IMR-90 (cell line): ENCODE measurements at regions not wholly inside any gene's neighbourhood (a gene's known extent, or its start where the extent isn't known, plus 50 kb on each side); places are given as distances from the start of the nearest gene placed in this dataset.

Experiments used
- ATAC-seq: fragments of 200-7000 bp; cut with Tn5 transposase; 2 replicates; pipeline ENCODE4 v1.9.1; 2020; ENCODE audit warnings: low read depth, mild to moderate bottlenecking, moderate library complexity
- BruUV-seq: library from RNA; stranded (reverse); fragments of 400-500 nt; replicated peaks from 2 replicates; lab custom pipeline; 2021; lab: Mats Ljungman, UMichigan
- CTCF ChIA-PET: fragments of 300-600 bp; formaldehyde crosslinking; extraction: SDS; loops from one replicate; lab custom pipeline; 2021; ENCODE audit warnings: antibody characterized with exemption; lab: Yijun Ruan, JAX
- POLR2A ChIA-PET: fragments of 300-600 bp; sonication (Branson Sonifier 250); formaldehyde crosslinking; loops from one replicate; lab custom pipeline; 2022; ENCODE audit warnings: antibody characterized with exemption; ENCODE audit not compliant: unreplicated experiment; lab: Charles Lee
- DNase-seq: peaks from one replicate; pipeline ENCODE4 v3.0.0; 2013
- H2AFZ ChIP-seq: replicated peaks from 2 replicates; pipeline ENCODE3; 2013; ENCODE audit warnings: low read length, mild to moderate bottlenecking; ENCODE audit not compliant: poor library complexity
- H2AK5ac ChIP-seq: 2 replicates; pipeline ENCODE4 v1.6.1; 2013; ENCODE audit warnings: low read depth, low read length, inconsistent platforms
- H2AK9ac ChIP-seq: replicated peaks from 2 replicates; pipeline ENCODE3; 2013; ENCODE audit warnings: mild to moderate bottlenecking, low read depth, low read length, moderate library complexity; ENCODE audit not compliant: poor library complexity
- H2BK120ac ChIP-seq: 2 replicates; pipeline ENCODE4 v1.6.1; 2013; ENCODE audit warnings: low read depth, low read length, inconsistent platforms
- H2BK15ac ChIP-seq: 3 replicates; pipeline ENCODE4 v1.6.1; 2013; ENCODE audit warnings: low read depth, low read length, inconsistent platforms
- H2BK20ac ChIP-seq: 2 replicates; pipeline ENCODE4 v1.6.1; 2013; ENCODE audit warnings: low read depth, mild to moderate bottlenecking, inconsistent platforms, low read length, moderate library complexity
- H2BK5ac ChIP-seq: 2 replicates; pipeline ENCODE4 v1.6.1; 2013; ENCODE audit warnings: mild to moderate bottlenecking, low read depth, low read length, inconsistent platforms; ENCODE audit not compliant: poor library complexity, severe bottlenecking
- H3K14ac ChIP-seq: replicated peaks from 2 replicates; pipeline ENCODE4 v1.6.1; 2013; ENCODE audit warnings: low read depth, low read length, inconsistent platforms
- H3K18ac ChIP-seq: 2 replicates; pipeline ENCODE4 v1.6.1; 2013; ENCODE audit warnings: low read depth, low read length, control low read depth
- H3K23ac ChIP-seq: 2 replicates; pipeline ENCODE4 v1.6.1; 2013; ENCODE audit warnings: low read depth, low read length, inconsistent platforms
- H3K27ac ChIP-seq: 2 replicates; pipeline ENCODE4 v1.5.1; 2013; ENCODE audit warnings: mild to moderate bottlenecking, control low read depth, low read length; ENCODE audit not compliant: insufficient read depth
- H3K27me3 ChIP-seq: 2 replicates; pipeline ENCODE4 v1.6.1; 2013; ENCODE audit warnings: low read length; ENCODE audit not compliant: control insufficient read depth, insufficient read depth
- H3K36me3 ChIP-seq: 2 replicates; pipeline ENCODE4 v1.6.1; 2013; ENCODE audit warnings: low read length, mixed read lengths; ENCODE audit not compliant: control insufficient read depth, insufficient read depth
- H3K4ac ChIP-seq: 2 replicates; pipeline ENCODE4 v1.6.1; 2013; ENCODE audit warnings: low read depth, low read length, inconsistent platforms
- H3K4me1 ChIP-seq: 2 replicates; pipeline ENCODE4 v1.6.1; 2013; ENCODE audit warnings: low read length, mixed read lengths; ENCODE audit not compliant: control insufficient read depth, insufficient read depth
- H3K4me2 ChIP-seq: 2 replicates; pipeline ENCODE4 v1.6.1; 2013; ENCODE audit warnings: low read depth, mild to moderate bottlenecking, control low read depth, low read length, moderate library complexity
- H3K4me3 ChIP-seq: 2 replicates; pipeline ENCODE4 v1.5.1; 2013; ENCODE audit warnings: low read depth, mild to moderate bottlenecking, control low read depth, low read length, moderate library complexity; ENCODE audit not compliant: insufficient read depth
- H3K56ac ChIP-seq: 2 replicates; pipeline ENCODE4 v1.6.1; 2013; ENCODE audit warnings: low read length, inconsistent platforms; ENCODE audit not compliant: insufficient read depth; ENCODE audit errors: extremely low read depth
- H3K79me1 ChIP-seq, 2 experiments: 2 replicates each; pipeline ENCODE4 v1.6.1; 2013; ENCODE audit warnings: low read length in 2 of 2, inconsistent platforms in 1 of 2, low read depth in 1 of 2
- H3K9ac ChIP-seq: 2 replicates; pipeline ENCODE4 v1.6.1; 2013; ENCODE audit warnings: low read depth, low read length, control low read depth
- H3K9me1 ChIP-seq: 2 replicates; pipeline ENCODE4 v1.6.1; 2013; ENCODE audit warnings: low read length, inconsistent platforms; ENCODE audit not compliant: insufficient read depth
- H3K9me3 ChIP-seq: 2 replicates; pipeline ENCODE4 v1.6.1; 2013; ENCODE audit warnings: low read length; ENCODE audit not compliant: control insufficient read depth, insufficient read depth
- H4K20me1 ChIP-seq: 2 replicates; pipeline ENCODE4 v1.6.1; 2013; ENCODE audit warnings: low read length, inconsistent platforms; ENCODE audit not compliant: insufficient read depth
- H4K5ac ChIP-seq: 2 replicates; pipeline ENCODE4 v1.6.1; 2013; ENCODE audit warnings: mild to moderate bottlenecking, low read depth, low read length, control low read depth
- H4K8ac ChIP-seq, 2 experiments: 2 replicates each; pipeline ENCODE4 v1.6.1; 2013; ENCODE audit warnings: low read depth in 2 of 2, low read length in 2 of 2, control low read depth in 1 of 2, inconsistent platforms in 1 of 2
- H4K91ac ChIP-seq: 2 replicates; pipeline ENCODE4 v1.6.1; 2013; ENCODE audit warnings: low read depth, low read length, inconsistent platforms; ENCODE audit not compliant: insufficient read depth
- CTCF ChIP-seq: conservative IDR thresholded peaks from 2 replicates; pipeline ENCODE4 v1.5.1; 2012; ENCODE audit warnings: mild to moderate bottlenecking, low read depth, low read length, improper control_type of control experiment
- POLR2A ChIP-seq: IDR thresholded peaks from 2 replicates; pipeline ENCODE4 v1.6.1; 2012; ENCODE audit warnings: mild to moderate bottlenecking, low read depth, low read length
- WGBS, 2 experiments: methylation state at CpG; one replicate each; pipeline versions ENCODE4 v1.1.5 to v1.1.7; 2013; ENCODE audit warnings: missing lambda C conversion rate in 2 of 2; ENCODE audit not compliant: insufficient read length in 1 of 2; ENCODE audit errors: extremely low coverage in 2 of 2; 5-methylcytosine and 5-hydroxymethylcytosine counted together
- dilution Hi-C: fragments of 300-500 bp; cut with HindIII; formaldehyde crosslinking; loops from one replicate; pipeline ENCODE4 v1.14.3; 2018; ENCODE audit warnings: low sequenced_read_pairs; ENCODE audit not compliant: unreplicated experiment
- in situ Hi-C: fragments of 300-500 bp; cut with MboI; formaldehyde crosslinking; loops from 3 replicates; pipeline ENCODE4 v1.14.3; 2019; ENCODE audit warnings: low sequenced_read_pairs, inconsistent platforms, mixed read lengths
- intact Hi-C: fragments of 100-400 bp; cut with micrococcal nuclease; formaldehyde crosslinking; loops from 2 replicates; pipeline ENCODE4 v1.10.0; 2022

DNA sequence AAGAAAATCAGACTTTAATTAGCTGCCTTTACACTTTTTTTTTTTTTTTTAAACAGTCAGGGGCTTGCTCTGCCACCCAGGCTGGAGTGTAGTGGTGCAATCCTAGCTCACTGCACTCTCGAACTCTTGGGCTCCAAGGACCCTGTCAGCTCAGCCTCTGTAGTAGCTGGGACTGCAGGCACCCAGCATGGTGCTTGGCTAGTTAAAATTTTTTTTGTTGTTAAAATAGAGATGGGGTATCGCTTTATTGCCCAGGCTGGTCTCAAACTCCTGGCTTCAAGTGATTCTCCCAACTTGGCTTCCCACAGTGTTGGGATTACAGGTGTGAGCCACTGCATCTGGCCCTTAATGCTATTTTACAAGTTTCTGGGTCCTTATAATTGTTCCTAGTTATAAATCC is 359.1 kb downstream of the SPRY1 start:
- Histone ChIP-seq H3K9me3 (no peaks in the 10 kb centered on the region), H3K4me1 (no peaks in the 10 kb centered on the region), H3K9ac (no peak overlapping the region), H4K5ac (no peak overlapping the region), H2BK120ac (no peak overlapping the region), H3K4ac (no peak overlapping the region), H2BK15ac (no peak overlapping the region), H3K27me3 (no peaks in the 10 kb centered on the region), H3K79me1 (no peaks in the 10 kb centered on the region), H3K4me3 (no peak overlapping the region), H2AFZ (no peak overlapping the region), H2BK20ac (no peak overlapping the region), H3K14ac (no peak overlapping the region), H3K9me1 (no peaks in the 10 kb centered on the region), H3K4me2 (no peak overlapping the region), H4K91ac (no peak overlapping the region), H4K20me1 (no peaks in the 10 kb centered on the region), H3K56ac (no peak overlapping the region), H2BK5ac (no peak overlapping the region), H4K8ac (no peak overlapping the region), H3K36me3 (no peaks in the 10 kb centered on the region), H2AK5ac (no peak overlapping the region), H3K18ac (no peak overlapping the region), H2AK9ac (no peak overlapping the region), H3K27ac (no peak overlapping the region), H3K23ac (no peak overlapping the region)
- 83% methylated on average over 1 of the region's 2 CpGs; no CpG with 5 or more reads in 1 of the 2 experiments for WGBS, 2 experiments
- TF ChIP-seq CTCF (no peak), POLR2A (no peak)
- ATAC-seq (no peak), DNase-seq (no peak)
- in situ Hi-C loops (no loop called here), dilution Hi-C loops (no loop called here), intact Hi-C loops (no loop called here)
- ChIA-PET CTCF (interaction anchor here (0.6 kb wide), 2 partner anchors 24 to 408 kb away, joined by 4 to 8 read pairs; no protein-coding TSS in a partner anchor), POLR2A (interaction anchor here (0.6 kb wide), 1 partner anchor 1656 kb away, joined by 5 read pairs; no protein-coding TSS in a partner anchor)
- BruUV-seq = no TSS peak
